ENCODE measurements at regions not wholly inside any gene's neighbourhood (a gene's known extent, or its start where the extent isn't known, plus 50 kb on each side); places are given as distances from the start of the nearest gene placed in this dataset.

GRCh38 chr6:6737671-6738070, 149.2 kb downstream of the LY86 start:
- Mint-ChIP-seq H3K27me3 (ENCODE audit: insufficient read depth, low read depth) (peaks cover 2% of the 10 kb centered on the region), H3K36me3 (no peaks in the 10 kb centered on the region), H3K4me1 (peaks cover 33% of the 10 kb centered on the region), H3K9me3 (no peaks in the 10 kb centered on the region), H3K27ac (peak overlapping the region; percentile 51), H3K4me3 (no peak overlapping the region)
- Histone ChIP-seq H3F3A (ENCODE audit: low read depth) (no peaks in the 10 kb centered on the region), H3K9me3 (ENCODE audit: low read depth) (no peaks in the 10 kb centered on the region), H3K4me2 (peak overlapping the region; percentile 61), H3K9ac (no peak overlapping the region), H3K4me3 (no peak overlapping the region), H3K27me3 (no peaks in the 10 kb centered on the region), H3K79me2 (ENCODE audit: low read depth) (no peaks in the 10 kb centered on the region), H3K27ac (no peak overlapping the region), H2AFZ (replicated peaks) (peak overlapping the region; percentile 98), H4K20me1 (ENCODE audit: low read depth) (no peaks in the 10 kb centered on the region), H3K4me1 (peaks cover 16% of the 10 kb centered on the region), H3K36me3 (no peaks in the 10 kb centered on the region)
- TF ChIP-seq EZH2phosphoT487 (IDR thresholded peaks at IDR 0.05) (no peak), CTCF (IDR thresholded peaks at IDR 0.05) (no peak), EZH2 (IDR thresholded peaks at IDR 0.05) (no peak)
- no peak for DNase-seq (ENCODE audit: low spot score)

- no peaks in the 10 kb centered on the region for H3K79me2 ChIP-seq (ENCODE audit: low read depth)
- H3K4me3 ChIP-seq: no peak overlapping the region
- no peak overlapping the region for H3K27ac ChIP-seq
- H4K20me1 ChIP-seq (ENCODE audit: low read depth): no peaks in the 10 kb centered on the region
- TF ChIP-seq EZH2 (IDR thresholded peaks at IDR 0.05) (no peak), EZH2phosphoT487 (IDR thresholded peaks at IDR 0.05) (no peak), CTCF (IDR thresholded peaks at IDR 0.05) (no peak)
- H2AFZ ChIP-seq (replicated peaks): no peak overlapping the region
- H3K4me3 Mint-ChIP-seq: no peak overlapping the region
- no peak overlapping the region for H3K4me2 ChIP-seq
- no peak overlapping the region for H3K9ac ChIP-seq
- H3K4me1 Mint-ChIP-seq: peaks cover 33% of the 10 kb centered on the region
- no peaks in the 10 kb centered on the region for H3K36me3 Mint-ChIP-seq
- H3K9me3 ChIP-seq (ENCODE audit: low read depth): no peaks in the 10 kb centered on the region
- no peaks in the 10 kb centered on the region for H3K27me3 ChIP-seq
- H3F3A ChIP-seq (ENCODE audit: low read depth): no peaks in the 10 kb centered on the region
- no peak overlapping the region for H3K27ac Mint-ChIP-seq
- peaks cover 16% of the 10 kb centered on the region for H3K4me1 ChIP-seq
- H3K36me3 ChIP-seq: no peaks in the 10 kb centered on the region
- DNase-seq (ENCODE audit: low spot score): no peak
- H3K27me3 Mint-ChIP-seq (ENCODE audit: insufficient read depth, low read depth): peaks cover 2% of the 10 kb centered on the region
- H3K9me3 Mint-ChIP-seq: no peaks in the 10 kb centered on the region
Observed at GRCh38 chr6:6738108-6738507, 149.6 kb downstream of the LY86 start.

- no peak overlapping the region for H3K4me3 Mint-ChIP-seq
- H3F3A ChIP-seq (ENCODE audit: low read depth): no peaks in the 10 kb centered on the region
- no peak for DNase-seq (ENCODE audit: low spot score)
- H3K27me3 Mint-ChIP-seq (ENCODE audit: insufficient read depth, low read depth): peaks cover 2% of the 10 kb centered on the region
- no peak overlapping the region for H3K4me2 ChIP-seq
- H3K4me1 Mint-ChIP-seq: peaks cover 27% of the 10 kb centered on the region
- H4K20me1 ChIP-seq (ENCODE audit: low read depth): no peaks in the 10 kb centered on the region
- no peak overlapping the region for H3K9ac ChIP-seq
- peaks cover 16% of the 10 kb centered on the region for H3K4me1 ChIP-seq
- no peak overlapping the region for H3K4me3 ChIP-seq
- no peaks in the 10 kb centered on the region for H3K79me2 ChIP-seq (ENCODE audit: low read depth)
- no peak overlapping the region for H3K27ac Mint-ChIP-seq
- no peaks in the 10 kb centered on the region for H3K9me3 ChIP-seq (ENCODE audit: low read depth)
- H3K27ac ChIP-seq: no peak overlapping the region
- H3K9me3 Mint-ChIP-seq: no peaks in the 10 kb centered on the region
- no peaks in the 10 kb centered on the region for H3K36me3 ChIP-seq
- no peak overlapping the region for H2AFZ ChIP-seq (replicated peaks)
- H3K36me3 Mint-ChIP-seq: no peaks in the 10 kb centered on the region
- no peaks in the 10 kb centered on the region for H3K27me3 ChIP-seq
- TF ChIP-seq EZH2 (IDR thresholded peaks at IDR 0.05): no peak
- TF ChIP-seq CTCF (IDR thresholded peaks at IDR 0.05): no peak
- no peak for TF ChIP-seq EZH2phosphoT487 (IDR thresholded peaks at IDR 0.05)
Observed at GRCh38 chr6:6738922-6739716, 150.6 kb downstream of the LY86 start.

All from neural progenitor cell (in vitro differentiated cells).